ENCODE measurements at regions not wholly inside any gene's neighbourhood (a gene's known extent, or its start where the extent isn't known, plus 50 kb on each side); places are given as distances from the start of the nearest gene placed in this dataset.
"Not testable (repeated sequence)": the region's sequence is repeated elsewhere in the genome, so short reads cannot be mapped to it uniquely, and the experiment has no call there.

GRCh38 chr13:24997367-24997967, 98.5 kb upstream of the PABPC3 start:
- no peak for DNase-seq

GRCh38 chr13:24998433-24998832, 97.5 kb upstream of the PABPC3 start:
- DNase-seq = no peak

DNA sequence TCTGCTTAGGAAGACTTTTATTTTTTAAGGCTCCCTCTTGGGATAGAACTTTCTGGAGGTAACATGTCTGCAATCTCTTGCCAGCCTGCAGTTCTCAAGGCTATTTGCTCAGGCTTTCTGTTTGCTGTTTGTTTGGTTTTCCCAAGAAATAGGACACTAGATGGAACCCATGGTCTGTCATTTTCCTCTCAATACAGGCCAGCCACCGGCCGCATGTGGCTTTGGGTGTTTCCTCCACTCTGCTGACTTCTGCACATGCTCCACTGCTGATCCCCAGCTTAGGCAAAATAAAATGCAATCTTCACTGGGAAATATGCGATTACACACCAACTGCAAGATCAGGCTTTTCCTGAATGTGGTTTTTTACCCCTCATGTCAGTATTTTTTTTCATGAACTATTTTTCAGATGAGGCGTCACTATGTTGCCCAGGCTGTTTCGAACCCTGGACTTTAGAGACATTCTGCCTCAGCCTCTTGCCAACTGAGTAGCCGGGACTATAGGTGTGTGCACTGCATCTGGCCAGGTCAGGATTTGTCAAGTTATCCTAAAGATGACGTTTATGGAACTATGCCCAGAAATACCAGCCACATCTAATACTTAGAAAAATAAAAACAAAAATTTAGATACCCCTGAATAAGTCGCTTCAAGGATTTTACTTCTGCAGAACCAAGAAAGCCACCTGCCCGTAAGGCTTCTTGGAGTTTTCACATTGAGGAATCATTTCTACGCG, 94.3 kb upstream of the PABPC3 start:
- no peak for DNase-seq

- not testable (repeated sequence) for DNase-seq
Observed at GRCh38 chr13:25002311-25002710, 93.6 kb upstream of the PABPC3 start.

DNA sequence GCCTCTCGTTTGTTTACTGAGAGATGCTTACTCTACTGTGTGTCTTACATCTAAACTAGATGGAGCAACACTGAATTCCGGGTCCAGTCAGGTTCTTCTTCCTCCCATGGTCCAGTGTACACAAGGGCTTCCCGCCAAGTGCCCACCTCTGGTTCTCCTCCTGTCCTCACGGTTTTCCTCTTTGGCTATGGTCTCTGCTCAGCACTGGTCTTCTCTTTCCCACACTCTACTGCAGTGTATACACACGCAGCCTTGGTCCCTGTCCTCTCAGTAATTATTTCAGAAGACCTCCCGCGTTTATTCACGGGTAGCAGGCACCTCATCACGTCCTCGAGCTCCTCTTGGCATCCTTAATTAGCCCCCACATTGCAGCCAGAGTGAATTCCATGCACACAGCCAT, 91.4 kb upstream of the PABPC3 start:
- not testable (repeated sequence) for DNase-seq

DNA sequence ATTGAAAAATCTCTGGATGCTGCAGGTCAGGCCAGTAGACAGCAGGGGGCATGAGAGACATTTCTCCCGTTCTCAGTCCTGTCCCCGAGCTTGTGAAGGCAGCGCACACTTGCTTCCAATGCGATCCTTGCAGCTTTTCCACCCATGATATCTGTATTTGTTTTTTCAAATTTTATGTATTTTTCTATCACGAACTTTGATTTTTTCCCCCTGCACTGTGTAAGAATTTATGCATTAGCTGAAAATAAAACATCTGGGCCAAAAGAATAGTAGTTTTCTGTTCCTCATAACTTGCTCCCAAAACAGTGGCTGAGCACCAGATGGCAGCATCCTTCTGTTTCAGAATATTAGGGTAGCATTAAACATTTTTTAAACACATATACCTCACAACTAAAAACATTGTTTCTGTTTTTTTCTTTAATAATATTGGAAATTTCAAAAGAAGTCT, 90.9 kb upstream of the PABPC3 start:
- not testable (repeated sequence) for DNase-seq

- not testable (repeated sequence) for DNase-seq
Observed at GRCh38 chr13:25007389-25007788, 88.5 kb upstream of the PABPC3 start.

DNA sequence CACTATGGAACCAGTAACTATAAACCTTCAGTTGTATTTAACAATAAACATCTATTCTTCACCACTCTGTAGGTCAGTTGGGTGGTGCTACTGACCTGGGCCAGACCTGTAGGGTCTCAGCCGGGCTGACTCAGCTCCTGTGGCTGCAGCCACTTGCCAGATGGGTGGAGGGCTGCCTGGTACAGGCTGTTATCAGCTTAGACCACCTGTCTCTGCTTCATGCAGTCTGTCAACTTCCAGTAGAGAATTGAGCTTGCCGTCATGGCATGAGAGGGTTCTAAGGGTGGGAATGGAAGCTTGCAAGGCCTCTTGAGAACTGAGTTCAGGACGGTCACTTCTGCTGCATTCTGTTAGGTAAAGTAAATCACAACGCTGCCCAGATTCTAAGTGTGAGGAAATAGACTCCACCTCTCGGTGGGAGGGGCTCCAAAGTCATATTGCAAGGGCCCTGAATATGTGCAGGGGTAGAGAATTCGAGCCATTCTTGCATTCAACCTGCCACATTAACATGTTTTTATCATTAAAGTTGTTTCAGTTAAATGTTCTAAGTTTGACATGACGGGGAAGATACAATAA, 81.5 kb upstream of the PABPC3 start:
- DNase-seq = not testable (repeated sequence)

GRCh38 chr13:25017176-25017575, 78.8 kb upstream of the PABPC3 start:
- DNase-seq = not testable (repeated sequence)

DNA sequence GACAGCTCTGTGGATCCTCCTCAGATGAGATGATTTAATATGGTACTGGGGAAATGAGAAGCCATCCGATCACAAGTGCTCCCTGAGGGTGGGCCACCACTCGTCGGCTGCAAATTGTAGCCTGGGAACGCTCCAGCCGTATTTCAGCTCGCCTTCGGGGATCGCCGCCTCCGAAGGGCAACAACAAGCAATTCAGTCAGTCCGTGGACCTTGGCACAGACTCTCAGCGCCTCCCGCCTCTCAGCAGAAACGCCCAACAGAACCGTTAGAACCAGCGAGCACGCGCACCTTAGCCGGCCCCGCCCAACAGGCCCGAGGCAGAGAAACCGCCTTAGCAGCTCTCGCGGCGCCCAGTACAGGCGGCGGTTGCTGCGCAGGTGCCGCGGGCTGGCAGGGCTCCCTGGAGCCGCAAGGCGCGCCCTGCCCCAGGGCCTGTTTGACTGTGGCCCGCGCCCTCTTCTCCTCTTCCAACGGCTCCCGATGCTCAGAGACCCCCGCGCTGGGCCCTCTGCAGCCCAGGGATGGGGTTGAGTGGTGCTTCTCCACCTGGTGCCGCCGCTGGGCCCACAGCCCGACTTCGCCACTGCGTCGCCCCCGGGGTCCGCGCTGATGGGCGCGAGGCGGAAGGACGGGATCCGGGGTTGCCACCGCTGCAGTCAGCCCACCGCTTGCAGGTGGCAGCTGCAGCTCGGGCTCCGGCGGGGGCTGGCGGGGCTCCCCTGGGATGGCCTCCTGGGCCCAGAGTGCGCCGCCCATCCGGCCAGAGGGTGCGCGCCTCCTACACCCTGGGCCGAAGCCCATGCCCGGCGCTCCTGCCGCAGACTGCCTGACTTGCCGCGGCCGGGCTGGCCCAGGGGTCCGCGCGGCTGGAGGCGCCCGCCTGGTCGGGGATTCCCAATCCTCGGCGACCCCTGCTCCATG, 77.9 kb upstream of the PABPC3 start:
- DNase-seq = peak; percentile 20

- no peak for DNase-seq
Observed at GRCh38 chr13:25018729-25019115, 77.2 kb upstream of the PABPC3 start.

GRCh38 chr13:25019741-25020140, 76.2 kb upstream of the PABPC3 start:
- DNase-seq = not testable (repeated sequence)

DNA sequence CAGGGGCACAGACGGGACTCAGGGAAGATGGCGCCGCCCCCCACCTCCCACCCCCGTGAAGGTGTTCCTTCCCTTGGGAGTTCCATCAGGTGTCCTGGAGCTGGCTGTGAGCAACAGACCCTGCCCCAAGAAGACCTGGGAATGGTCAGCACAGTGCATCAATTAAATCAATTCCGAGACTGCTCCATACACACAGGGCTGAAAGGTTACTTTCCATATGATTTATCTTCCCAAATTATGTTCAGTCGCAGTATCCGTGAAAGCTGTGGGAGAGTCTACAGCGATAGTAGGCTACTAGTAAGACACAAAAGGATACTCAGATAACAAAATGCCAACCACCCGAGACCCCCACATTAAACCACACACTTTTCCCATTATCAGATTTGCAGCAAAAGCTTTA, 71.8 kb upstream of the PABPC3 start:
- DNase-seq = no peak

GRCh38 chr13:25032160-25032559, 63.8 kb upstream of the PABPC3 start:
- no peak for DNase-seq

- DNase-seq = no peak
Observed at GRCh38 chr13:25034173-25034572, 61.8 kb upstream of the PABPC3 start.

DNA sequence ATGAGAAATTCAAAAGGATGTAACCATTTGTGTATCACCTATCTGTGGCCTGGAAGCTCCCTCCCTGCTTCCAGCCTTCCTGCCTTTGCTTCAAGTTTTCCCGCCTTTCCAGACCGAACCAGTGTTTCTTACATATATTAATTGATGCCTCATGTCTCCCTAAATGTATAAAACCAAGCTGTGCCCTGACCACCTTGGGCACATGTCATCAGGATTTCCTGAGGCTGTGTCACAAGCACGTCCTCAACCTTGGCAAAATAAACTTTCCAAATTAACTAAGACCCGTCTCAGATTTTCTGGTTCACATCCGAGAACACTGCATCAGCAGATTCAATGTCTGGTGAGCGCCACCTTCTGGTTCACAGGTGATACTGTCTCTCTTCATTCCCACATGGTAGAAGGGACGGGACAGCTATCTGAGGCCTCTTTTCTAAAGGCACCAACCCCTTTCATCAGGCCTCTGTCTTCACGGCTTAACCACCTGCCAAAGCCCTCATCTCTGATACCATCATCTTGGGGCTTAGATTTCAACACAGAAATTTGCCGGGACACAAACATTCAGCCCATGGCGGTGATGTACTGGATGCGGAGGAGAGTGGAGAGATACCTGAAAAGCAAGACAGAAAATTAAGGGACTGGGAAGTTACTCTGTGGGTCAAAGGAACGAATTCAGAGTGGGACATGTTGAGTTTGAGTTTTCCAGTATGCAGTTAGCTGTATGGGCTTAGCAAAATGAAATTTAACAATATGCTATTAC, 58.7 kb upstream of the PABPC3 start:
- DNase-seq = peak; percentile 20

DNA sequence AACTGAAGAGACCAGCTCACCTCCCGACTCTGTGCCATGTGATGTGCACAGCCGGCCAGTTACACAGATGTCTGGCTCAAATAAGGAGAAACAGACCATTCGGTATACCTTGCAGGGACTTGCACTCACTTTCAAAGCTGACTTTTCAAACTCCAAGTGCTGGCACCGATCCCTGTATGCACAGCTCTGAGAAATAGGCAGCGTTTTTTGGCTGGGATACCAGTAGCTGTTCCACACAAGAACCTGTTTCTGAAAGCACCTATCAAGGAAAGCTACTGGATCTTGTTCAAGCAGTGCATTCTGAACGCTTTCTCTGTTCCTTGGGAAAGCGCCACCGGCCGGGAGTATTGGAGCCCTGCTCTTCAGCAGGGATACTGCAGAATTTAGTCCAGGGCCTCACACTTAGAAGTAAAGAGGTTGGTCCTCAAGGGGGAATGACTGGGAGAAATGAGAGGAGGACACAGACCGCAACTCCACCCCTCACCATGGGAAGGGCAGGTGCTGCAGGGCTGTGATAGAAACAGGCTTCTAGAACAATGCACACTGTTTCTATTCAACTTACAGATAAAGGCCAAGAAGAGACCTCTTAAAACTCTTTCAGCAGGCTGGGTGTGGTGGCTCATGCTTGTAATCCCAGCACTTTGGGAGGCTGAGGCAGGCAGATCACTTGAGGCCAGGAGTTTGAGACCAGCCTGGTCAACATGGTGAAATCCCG, 53.6 kb upstream of the PABPC3 start:
- no peak for DNase-seq

DNA sequence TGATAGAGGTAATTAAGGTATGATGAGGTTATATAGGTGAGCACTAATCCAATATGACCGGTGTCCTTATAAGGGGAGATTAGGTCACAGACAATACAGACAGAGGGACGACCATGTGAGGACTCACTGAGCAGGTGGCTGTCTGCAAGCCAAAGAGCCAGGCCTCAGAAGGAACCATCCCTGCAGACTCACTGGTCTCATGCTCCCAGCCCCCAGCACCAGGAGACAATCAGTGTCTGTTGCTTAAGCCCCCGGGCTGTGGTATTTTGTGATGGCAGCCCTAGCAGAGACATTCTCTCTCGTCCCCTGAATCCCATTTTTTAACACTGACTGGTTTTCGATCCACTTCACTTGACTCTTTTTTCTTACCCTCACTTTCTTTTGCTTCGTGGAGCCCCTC, 51.9 kb upstream of the PABPC3 start:
- DNase-seq = no peak
